MV-4-11 (cell line): ENCODE measurements at regions not wholly inside any gene's neighbourhood (a gene's known extent, or its start where the extent isn't known, plus 50 kb on each side); places are given as distances from the start of the nearest gene placed in this dataset.
"Not testable (repeated sequence)": the region's sequence is repeated elsewhere in the genome, so short reads cannot be mapped to it uniquely, and the experiment has no call there.

ENCODE experiments used
- DNase-seq: peaks from one replicate; lab custom pipeline; 2025; lab: John Stamatoyannopoulos, UW

DNA sequence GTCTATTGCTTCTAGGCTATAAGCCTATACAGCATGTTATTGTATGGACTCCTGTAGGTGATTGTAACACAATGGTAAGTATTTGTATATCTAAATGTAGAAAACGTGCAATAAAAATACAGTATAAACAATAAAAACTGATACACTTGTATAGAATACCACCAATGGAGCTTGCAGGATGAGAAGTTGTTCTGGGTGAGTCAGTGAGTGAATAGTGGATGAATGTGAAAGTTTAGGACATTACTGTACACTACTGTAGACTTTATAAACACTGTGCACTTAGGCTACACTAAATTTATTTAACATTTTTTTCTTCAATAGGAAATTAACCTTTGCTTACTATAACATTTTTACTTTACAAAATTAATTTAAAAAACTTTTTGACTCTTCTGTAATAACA is 679.2 kb upstream of the ZNF804A start:
- DNase-seq: no peak

DNA sequence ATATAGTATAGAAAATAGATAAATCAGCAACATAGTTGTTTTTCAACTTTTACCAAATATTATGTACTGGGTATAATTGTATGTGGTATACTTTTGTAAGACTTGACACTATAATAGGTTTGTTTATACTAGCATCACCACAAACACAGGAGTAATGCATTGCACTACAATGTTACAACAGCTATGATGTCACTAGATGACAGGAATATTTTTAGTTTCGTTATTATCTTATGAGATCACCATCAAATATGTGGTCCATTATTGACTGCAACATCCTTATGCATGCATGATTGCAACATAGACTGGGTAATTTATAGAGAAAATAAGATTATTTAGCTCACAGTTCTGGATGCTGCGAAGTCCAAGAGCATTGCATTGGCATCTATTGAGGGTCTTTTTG is 678.4 kb upstream of the ZNF804A start:
- no peak for DNase-seq

DNA sequence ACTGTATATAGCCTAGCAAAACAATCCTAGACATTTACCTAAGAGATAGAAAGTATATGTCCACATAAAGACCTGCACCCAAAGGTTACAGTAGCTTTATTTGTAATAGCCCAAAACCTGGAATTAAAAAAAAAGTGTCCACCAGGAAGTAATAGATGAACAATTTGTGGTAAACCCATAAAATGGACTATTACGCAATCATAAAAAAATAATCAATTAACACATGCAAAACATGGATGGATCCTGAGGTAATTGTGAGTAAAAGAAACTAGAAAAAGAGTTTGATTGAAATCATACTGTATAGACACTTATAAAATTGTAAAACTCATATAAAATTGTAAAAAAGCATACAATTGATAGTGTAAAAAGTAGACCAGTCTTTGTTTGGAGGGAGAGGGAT is 673.0 kb upstream of the ZNF804A start:
- no peak for DNase-seq

DNA sequence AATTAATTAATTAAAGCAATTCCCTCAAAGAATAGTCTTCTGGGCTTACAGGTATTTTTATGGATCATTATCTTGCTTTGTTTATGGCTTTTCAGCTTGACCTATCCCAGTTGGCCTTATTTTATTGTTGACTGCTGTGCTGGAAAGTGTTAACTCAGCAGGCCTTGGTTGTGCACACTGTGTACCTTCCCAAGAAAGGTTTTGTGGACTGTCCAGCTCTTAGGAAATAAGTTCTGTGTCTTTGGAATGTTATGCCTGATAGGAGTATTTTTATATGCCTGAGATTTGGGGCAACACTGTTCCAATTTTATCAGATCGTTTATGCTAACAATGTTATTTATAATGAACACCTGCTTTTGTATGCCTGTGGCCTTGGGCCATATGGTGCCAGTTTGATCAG is 671.9 kb upstream of the ZNF804A start:
- DNase-seq: no peak

DNA sequence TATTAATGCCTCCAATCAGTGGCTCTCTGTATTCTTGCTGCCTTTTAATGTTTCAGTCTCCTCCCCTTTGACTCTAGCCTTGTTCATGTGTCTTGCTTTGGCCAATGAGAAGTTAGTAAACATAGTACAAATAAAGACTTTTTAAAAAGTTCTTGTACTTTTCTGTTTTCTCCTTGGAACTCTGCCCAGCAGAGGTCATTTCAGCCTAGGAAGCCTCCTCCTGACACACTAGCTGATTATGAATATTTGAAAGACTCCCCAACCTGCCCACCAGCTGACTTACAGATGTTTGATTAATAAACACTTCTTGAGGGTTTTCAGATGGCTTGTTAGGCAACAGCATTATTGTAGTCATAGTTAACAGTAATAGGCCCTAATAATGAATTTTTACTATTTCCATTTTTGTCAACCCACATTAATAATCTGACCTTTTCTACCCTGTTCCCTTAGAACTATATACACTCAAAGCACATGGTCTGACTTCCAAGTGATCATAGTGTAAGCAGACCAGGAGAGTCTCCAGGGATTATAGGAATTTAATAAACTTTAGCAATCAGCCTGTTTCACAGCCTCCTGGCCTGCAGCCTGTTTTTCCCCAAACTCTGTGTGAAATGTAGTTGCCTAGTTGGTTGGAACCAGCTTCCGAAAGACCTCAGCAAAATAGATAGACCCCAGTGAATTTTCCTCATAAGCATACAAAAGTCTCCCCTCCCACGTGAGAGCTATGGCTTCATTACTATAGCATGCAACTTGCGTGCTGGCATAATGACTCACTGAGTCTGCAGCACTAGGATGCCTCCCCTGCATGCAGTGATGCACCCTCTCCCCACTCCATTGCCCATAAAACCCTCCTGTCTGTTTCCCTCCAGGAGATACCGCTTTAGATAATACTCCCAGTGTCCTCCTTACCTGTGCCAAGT is 670.7 kb upstream of the ZNF804A start:
- DNase-seq: no peak

- DNase-seq: no peak
Measured at GRCh38 chr2:183935005-183935404, 663.3 kb upstream of the ZNF804A start.

DNA sequence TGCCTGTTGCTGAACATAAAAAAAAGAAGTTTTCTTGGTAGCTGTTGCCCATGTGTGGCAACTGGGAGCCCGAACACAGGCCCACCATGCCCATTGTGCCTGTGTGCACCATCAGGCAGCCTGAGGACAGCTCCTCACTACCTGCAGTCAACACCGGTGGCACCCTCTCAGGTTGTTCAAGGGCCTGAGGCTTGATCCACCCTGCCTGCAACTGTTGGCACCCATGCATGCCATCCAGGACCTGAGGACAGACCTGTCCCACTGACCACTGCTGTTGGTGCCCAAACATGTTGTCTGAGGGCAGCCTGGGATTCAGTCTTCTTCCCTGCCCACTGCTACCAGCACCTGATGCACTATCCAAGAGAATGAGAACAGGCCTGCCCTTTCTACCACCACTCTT is 661.1 kb upstream of the ZNF804A start:
- no peak for DNase-seq

GRCh38 chr2:183946193-183946592 is 652.1 kb upstream of the ZNF804A start:
- no peak for DNase-seq

DNA sequence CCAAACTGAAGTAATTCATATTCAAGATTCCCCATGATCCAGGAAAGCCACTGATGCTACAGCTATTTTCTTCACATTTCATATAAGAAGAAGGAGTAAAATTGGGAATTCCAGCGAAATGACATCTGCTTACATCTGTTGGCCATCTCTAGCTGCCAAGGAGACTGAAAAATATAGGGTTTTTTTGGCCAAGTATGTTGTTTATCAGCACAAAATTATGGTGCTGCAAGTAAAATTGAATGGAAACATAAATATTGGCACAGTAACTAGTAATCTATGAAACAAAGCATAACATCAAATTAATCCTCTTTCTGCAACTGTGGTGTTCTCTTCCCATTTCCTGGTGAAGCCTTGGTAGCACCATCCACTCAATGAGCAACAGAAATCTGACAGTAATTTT is 649.5 kb upstream of the ZNF804A start:
- no peak for DNase-seq

DNA sequence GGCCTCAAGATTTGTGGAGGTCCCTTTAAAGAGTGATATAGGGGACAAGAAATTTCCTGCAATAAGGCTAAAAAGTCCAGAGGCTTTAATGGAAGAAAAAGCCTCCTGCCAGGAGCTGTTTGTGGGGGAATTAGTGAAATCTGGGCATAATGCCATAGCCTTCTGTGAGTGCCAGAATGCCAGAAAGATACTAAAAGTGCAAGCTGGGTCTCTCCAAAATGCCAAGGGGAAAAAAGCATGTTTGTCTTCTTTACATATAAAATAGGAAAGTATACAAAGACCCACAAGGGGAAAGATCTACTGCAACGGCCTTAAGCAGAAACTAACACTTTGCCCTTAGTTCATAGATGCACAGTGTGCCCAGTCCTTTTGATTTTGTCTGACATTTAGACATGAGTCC is 647.7 kb upstream of the ZNF804A start:
- DNase-seq: no peak

- DNase-seq: no peak
Measured at GRCh38 chr2:183951630-183952029, 646.7 kb upstream of the ZNF804A start.

- no peak for DNase-seq
Measured at GRCh38 chr2:183952741-183953140, 645.6 kb upstream of the ZNF804A start.

- no peak for DNase-seq
Measured at GRCh38 chr2:183963609-183964008, 634.7 kb upstream of the ZNF804A start.

- DNase-seq: no peak
Measured at GRCh38 chr2:183964565-183964964, 633.8 kb upstream of the ZNF804A start.

GRCh38 chr2:183967756-183968155 is 630.6 kb upstream of the ZNF804A start:
- no peak for DNase-seq

DNA sequence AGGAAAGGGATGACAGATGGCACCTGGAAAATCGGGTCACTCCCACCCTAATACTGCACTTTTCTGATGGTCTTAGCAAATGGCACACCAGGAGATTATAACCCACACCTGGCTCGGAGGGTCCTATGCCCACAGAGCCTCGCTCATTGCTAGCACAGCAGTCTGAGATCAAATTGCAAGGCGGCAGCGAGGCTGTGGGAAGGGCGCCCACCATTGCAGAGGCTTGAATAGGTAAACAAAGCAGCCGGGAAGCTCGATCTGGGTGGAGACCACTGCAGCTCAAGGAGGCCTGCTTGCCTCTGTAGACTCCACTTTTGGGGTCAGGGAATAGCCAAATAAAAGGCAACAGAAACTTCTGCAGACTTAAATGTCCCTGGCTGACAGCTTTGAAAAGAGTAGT is 622.7 kb upstream of the ZNF804A start:
- not testable (repeated sequence) for DNase-seq

DNA sequence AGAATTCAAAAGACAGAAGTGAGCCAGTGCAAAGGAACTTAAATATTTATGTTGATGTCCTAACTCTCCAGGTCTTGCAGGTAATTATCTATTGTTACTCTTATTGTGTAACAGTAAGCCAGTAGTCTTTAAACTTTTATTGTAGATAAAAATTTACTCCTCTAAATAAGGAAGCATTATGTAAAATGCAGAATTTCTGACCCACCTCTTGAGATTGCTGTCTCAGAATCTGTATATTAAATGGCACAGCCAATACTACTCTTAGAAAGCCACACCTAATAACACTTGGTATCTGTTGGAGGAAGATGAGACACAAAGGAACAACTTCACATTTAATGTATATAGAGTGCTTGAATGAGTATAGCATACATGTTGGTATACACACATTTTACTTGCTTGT is 613.5 kb upstream of the ZNF804A start:
- DNase-seq: no peak

DNA sequence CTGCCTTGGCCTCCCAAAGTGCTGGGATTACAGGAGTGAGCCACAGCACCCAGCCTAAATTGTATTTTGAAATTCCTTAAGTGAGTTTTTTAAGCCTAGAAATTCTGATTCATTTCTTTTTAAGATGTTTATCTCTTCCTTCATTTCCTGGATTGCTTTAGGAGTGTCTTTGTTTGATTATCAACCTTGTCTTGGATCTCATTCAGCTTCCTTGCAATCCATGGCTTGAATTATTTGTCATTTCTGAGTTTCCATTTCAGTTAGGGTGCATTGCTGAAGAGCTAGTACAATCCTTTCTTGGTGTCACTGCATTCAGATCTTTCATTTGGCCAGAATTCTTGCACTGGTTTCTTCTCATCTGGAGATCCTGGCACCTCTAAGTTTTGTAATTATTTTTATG is 606.4 kb upstream of the ZNF804A start:
- no peak for DNase-seq

- DNase-seq: no peak
Measured at GRCh38 chr2:183993052-183993451, 605.3 kb upstream of the ZNF804A start.

DNA sequence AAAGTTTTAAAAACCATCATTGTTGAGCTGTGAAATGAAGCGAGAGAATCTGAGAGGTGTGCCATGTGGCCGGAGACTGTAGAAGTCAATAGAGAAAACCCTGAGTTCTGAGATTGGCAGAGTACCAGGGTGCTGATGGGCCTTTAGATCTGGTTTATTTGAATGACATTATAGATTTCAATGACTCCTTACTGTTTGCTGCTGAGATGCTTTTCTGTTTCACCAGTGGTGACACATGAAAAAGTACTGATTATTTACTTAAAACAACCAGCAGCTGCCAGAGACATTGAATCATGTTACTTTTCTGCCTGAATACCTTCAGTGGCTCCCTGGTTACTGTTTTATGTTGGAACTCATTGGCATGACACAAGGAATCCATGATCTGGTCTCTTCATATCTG is 602.7 kb upstream of the ZNF804A start:
- no peak for DNase-seq

GRCh38 chr2:183996825-183997793 is 601.2 kb upstream of the ZNF804A start:
- no peak for DNase-seq

DNA sequence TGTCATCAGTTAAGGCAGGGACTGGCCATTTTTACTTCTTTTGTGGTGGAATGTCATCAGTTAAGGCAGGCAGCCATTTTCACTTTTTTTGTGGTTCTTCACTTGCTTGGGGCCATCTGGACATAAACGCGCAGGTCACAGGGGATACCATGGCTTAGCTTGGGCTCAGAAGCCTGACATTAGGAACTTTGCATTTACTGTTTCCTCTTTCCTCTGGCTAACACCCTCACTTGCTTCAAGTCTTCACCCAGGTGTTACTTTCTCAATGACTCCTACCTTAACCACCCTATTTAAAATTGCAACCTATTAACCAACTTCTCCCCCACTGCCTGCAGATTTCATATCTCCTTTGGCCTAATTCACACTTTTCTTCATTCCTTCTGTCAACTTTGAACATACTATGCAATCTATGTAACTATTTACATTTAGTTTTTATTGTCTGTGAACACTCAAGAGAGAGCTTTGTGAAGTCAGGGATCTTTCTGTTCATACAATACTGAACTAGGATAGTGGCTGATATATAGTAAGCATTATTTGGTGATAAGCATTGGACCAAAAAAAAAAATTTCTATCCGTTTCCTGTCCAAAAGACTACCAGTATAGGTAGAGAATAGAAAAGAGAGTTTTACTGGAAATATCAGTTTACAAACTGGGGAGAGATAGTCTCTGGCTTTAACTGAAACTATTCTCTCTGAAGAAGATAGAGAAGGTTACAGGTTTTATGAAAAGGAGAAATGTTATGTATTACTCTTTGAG is 600.1 kb upstream of the ZNF804A start:
- no peak for DNase-seq
